HCEC 1CT (cell line): ENCODE measurements at regions not wholly inside any gene's neighbourhood (a gene's known extent, or its start where the extent isn't known, plus 50 kb on each side); places are given as distances from the start of the nearest gene placed in this dataset.
A peak's percentile ranks its signal among the peaks of the same experiment; 100 is the strongest.

Experiments
- DNase-seq: peaks from one replicate; pipeline ENCODE4 v3.0.0-alpha.2; 2017

DNA sequence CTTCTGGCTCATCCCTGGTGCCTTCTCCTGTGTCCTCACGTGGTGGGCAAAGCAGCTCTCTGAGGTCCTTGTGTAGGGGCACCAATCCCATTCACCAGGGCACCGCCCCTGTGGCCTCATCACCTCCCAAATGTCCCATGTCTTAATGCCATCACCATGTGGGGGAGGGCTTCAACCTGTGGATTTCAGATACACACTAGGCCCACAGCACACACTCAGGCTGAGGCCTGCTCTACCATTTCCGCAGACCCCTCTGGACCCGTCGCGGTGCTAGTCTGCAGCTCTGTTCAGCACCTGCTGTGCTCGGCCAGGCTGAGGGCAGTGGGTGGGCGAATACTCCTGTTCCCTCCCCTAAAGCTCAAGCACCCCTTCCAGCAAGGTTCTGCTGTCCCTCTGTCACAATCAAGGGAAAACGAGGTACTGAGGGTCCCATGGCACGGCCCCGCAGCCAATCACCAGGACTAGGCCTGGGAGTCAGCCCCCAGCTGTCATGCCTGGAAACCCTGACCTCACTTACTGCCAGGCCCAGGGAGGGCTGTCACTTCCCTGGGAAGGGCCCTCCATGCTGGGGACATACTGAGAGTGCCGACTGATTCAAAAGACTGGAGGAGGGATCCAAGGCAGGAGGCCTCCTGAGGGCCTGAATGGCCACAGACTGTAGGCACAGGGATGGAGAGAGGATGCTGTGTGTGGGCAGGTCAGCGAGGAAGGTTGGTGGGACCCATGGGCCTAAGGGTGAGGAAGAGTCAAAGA lies 123.8 kb upstream of the RET start:
- DNase-seq = no peak

GRCh38 chr10:42953684-42954674 lies 122.9 kb upstream of the RET start:
- no peak for DNase-seq

GRCh38 chr10:42954766-42955492 lies 121.9 kb upstream of the RET start:
- DNase-seq = no peak

DNA sequence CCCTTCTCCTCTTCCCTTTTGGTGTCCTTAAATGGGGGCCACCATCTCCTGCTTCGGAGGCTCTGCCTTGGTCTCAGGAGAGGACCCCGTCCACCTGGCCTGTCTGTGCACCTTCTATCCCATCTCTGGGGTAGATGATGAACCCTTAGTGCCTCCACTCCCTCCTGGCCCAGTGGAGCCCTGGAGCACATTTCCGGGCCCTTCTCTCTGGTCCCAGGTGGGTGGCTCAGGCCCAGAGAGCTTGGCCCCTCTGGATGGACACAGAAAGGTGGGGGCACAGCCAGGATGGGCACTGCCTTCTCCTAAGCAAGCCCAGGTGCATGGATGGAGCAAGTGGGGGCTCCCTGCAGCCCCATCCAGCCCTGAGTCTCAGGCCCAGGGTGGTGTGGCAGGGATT lies 121.4 kb upstream of the RET start:
- no peak for DNase-seq

GRCh38 chr10:42956045-42956444 lies 120.8 kb upstream of the RET start:
- no peak for DNase-seq

- DNase-seq = no peak
Observed at GRCh38 chr10:42958142-42958868, 118.6 kb upstream of the RET start.

GRCh38 chr10:42959833-42960232 lies 117.0 kb upstream of the RET start:
- no peak for DNase-seq

DNA sequence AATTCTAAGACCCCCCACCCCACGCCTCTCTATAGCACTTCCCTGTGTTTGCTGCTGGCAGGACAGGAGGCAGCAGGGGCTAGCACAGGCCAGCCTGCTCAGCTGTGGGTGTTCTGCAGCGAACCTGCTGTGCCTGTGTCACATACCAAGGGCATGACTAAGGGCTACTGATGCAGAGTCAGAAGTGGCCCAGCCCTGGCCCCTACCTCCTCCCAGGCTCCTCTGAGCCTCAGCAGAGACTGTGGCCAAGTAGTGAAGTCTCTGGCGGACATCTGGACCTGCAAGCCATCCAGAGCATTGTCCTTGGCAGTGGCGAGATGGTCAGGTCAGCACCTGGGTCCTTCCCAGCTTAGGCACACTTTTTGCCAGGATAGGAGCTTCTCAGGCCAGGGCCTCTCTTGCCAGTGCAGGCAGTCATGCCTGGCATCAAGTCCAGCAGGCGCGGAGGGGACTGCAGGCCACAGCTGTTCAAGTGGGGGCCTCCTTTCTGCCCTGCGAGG lies 116.3 kb upstream of the RET start:
- peak; percentile 18 for DNase-seq

DNA sequence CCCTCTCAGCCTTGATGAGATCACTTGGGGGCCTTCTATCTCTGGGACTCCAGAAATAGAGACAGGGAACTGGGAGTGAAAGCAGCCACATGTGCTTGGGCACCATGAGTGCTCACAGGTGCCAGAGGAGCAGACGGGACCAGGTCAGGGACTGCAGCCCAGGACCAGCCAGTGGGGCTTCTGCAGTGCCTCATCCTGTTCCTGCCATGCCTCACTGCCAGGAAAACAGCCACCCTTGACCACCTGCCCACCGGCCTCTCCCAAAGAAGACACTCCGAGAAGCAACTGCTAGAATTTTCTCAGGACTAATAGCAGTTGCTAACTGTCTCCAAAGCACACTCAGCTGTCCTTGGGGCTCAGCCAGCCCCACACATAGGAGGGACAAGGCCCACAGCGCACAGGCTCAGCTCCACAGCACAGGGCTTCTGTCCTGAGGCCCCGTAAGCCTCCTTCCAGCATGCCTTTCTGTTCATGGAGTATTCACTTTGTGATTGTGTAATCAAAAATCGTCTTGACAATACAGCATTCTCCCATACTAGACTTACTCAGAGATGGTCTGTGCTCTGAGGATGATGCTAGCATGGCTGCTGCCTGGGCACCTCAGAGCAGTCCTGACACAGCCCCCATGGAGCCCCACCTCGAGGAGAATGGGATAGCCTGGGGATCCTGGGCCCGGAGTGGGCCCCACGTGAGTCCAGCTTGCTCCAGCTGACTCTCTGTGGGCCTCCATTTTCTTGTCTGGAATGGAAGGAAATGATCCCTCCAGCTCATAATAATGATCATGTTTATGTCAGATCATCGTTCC lies 115.7 kb upstream of the RET start:
- DNase-seq = no peak

DNA sequence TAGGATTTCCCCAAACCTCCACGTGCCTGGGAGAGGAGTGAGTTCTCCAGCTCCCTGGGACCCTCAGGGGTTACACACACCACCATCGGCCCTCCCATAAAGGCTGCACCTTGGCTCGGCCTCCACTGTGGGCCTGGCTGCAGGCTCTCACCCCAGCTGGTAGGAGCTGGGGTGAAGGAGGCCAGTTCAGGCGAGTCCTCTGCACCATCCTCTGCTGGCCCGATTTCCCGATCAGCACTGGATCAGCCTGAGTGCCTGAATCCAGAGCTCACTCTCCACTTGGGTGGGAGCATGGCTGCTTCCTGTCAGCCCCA lies 115.1 kb upstream of the RET start:
- no peak for DNase-seq

GRCh38 chr10:42962110-42962901 lies 114.6 kb upstream of the RET start:
- no peak for DNase-seq

DNA sequence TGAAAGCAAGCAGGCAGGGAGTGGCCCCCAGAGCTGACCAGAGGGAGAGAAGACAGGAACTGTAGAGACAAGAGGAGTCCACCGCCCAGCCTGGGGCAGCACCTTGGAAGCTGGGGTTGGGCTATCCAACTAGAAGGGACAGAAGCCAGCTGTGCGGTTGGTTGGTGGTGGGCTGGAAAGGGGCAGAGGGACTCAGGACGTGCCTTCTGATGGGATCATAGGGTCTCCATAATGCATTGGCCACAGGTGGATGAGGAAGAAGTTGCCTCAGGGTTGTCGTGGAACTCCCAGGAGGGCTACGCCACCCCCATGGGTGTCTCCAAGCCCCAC lies 114.0 kb upstream of the RET start:
- no peak for DNase-seq

- DNase-seq = no peak
Observed at GRCh38 chr10:42963312-42963711, 113.6 kb upstream of the RET start.

GRCh38 chr10:42969147-42969546 lies 107.7 kb upstream of the RET start:
- no peak for DNase-seq

- no peak for DNase-seq
Observed at GRCh38 chr10:42969909-42970308, 107.0 kb upstream of the RET start.

DNA sequence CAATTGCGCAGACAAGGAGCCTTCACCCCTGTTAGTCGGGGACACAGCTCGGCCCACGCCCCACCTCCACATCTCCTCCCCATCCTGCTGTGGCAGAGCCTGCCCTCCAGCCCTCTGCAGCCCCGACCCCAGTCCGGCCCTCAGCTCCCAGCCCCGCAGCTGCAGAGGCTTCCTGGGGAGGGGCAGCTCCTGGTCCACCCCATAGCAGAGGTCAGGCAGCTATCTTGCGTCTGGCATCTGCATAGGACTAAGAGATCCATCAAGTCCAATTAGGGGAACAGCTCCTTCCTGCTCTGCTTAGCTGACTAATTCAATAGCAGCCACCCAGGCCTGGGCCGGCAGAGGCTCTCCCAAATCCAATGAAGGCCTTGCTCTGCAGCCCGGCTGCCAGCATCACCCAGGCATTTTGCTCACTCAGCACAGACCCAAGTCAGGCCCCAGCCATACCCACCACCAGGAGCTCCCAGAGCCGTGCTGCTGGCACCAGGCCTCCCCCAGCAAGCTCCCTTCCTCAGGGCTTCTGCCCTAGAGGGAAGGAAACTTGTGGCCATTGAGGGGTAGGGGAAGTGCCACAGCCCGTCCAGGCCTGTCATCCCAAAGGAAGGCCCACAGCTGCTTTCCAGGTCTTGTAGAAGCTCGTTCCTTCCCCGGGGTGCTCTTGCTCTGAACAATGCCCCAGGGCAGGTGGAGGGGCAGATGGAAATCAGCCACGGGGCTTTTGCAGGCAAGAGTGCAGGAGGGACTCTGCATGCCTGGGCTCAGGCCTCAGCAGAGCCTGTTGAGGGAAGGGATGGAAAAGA lies 106.2 kb upstream of the RET start:
- DNase-seq = no peak

DNA sequence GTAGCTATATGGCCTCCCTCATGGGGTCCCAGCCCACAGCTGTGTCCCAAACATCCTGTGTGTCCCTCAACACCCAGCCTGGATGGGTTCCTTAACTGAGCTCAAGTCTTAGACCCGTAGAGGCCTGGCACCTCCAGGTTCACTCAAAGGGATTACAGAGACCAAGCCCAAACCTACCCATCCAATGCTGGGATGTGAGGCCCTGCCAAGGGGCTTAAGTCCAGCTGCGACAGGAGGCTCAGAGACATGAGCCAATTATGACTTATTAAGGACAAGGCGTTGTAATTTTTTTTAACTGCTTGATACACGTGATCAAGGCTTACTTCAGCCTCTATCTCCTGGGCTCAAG lies 105.6 kb upstream of the RET start:
- no peak for DNase-seq

DNA sequence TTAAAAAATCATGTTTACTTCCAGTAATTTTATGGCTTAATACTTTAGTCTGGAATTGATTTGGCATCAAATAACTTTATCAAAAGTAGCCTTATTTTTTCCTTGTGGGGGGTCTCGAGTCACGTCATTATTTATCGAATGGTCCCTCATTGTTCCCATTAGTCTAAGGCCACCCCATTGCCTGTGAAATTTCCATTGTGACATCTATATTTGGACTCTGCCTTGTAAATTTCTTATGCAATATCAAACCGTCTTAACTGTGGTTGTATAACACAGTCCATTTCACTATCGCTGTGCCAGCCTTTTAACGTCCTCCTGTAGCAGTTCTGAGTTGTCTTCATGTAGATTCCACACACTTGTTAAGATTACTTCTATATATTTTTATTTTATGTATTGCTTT lies 103.9 kb upstream of the RET start:
- no peak for DNase-seq

GRCh38 chr10:42973411-42973810 lies 103.5 kb upstream of the RET start:
- DNase-seq = no peak
